ENCODE measurements at regions not wholly inside any gene's neighbourhood (a gene's known extent, or its start where the extent isn't known, plus 50 kb on each side); places are given as distances from the start of the nearest gene placed in this dataset.

DNA sequence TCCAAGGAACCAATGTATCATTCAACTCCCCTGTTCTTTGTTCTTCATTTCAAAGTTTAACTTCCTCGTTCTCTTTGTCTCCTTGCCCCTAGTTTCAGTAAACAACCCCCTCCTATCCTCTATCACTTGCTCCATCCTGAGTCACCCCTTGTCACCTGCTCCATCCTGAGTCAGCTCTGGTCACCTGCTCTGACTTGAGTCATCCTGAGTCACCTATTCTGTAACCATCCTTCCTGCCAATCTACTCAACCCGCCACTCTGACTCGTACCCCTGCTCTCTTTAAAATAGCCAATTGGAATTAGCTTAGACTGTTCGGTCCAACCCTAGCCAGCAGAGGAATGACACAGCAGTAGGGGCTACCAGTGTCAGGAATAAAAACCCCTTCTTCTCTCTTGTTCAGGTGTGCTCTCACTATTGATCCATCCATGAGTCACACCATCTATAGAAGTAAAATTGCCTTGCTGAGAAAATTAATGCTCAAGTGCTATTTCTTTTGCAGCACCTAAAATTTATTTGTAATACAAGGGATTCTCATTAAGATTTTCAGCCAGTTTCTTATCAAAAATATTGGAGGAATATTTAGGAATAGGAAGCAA is 326.8 kb downstream of the AKAIN1 start:
- H3K4me3 ChIP-seq (ENCODE audit: low read length, poor library complexity, severe bottlenecking): no peak overlapping the region
- no peaks in the 10 kb centered on the region for H4K20me1 ChIP-seq (ENCODE audit: insufficient read depth, low read length, poor library complexity, severe bottlenecking)
- no peak overlapping the region for H2AFZ ChIP-seq (ENCODE audit: low read length)
- no peaks in the 10 kb centered on the region for H3K9me2 ChIP-seq (replicated peaks; ENCODE audit: low read depth, low read length)
- H3K36me3 ChIP-seq (ENCODE audit: insufficient read depth, low read length): no peaks in the 10 kb centered on the region
- H3K4me1 ChIP-seq (ENCODE audit: insufficient read depth, low read length, poor library complexity, severe bottlenecking): no peaks in the 10 kb centered on the region
- H3K4me2 ChIP-seq (ENCODE audit: low read depth, low read length, poor library complexity, severe bottlenecking): no peak overlapping the region
- no peak overlapping the region for H3K9ac ChIP-seq (ENCODE audit: low read depth, low read length, poor library complexity, severe bottlenecking)
- H3K27me3 ChIP-seq (ENCODE audit: insufficient read depth, low read length, poor library complexity, severe bottlenecking): no peaks in the 10 kb centered on the region
- no peaks in the 10 kb centered on the region for H3K79me2 ChIP-seq (ENCODE audit: insufficient read depth, low read length)
- H3K9me3 ChIP-seq (ENCODE audit: insufficient read depth, low read depth, low read length): no peaks in the 10 kb centered on the region; the same call in 1 of the 2 replicates
- no peaks in the 10 kb centered on the region for H3F3A ChIP-seq (ENCODE audit: low read depth)
- TF ChIP-seq, protein P1, sequence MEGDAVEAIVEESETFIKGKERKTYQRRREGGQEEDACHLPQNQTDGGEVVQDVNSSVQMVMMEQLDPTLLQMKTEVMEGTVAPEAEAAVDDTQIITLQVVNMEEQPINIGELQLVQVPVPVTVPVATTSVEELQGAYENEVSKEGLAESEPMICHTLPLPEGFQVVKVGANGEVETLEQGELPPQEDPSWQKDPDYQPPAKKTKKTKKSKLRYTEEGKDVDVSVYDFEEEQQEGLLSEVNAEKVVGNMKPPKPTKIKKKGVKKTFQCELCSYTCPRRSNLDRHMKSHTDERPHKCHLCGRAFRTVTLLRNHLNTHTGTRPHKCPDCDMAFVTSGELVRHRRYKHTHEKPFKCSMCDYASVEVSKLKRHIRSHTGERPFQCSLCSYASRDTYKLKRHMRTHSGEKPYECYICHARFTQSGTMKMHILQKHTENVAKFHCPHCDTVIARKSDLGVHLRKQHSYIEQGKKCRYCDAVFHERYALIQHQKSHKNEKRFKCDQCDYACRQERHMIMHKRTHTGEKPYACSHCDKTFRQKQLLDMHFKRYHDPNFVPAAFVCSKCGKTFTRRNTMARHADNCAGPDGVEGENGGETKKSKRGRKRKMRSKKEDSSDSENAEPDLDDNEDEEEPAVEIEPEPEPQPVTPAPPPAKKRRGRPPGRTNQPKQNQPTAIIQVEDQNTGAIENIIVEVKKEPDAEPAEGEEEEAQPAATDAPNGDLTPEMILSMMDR (conservative IDR thresholded peaks at IDR 0.05; ENCODE audit: low read length): no peak
- no peak for TF ChIP-seq EZH2phosphoT487 (IDR thresholded peaks at IDR 0.05; ENCODE audit: borderline replicate concordance)

DNA sequence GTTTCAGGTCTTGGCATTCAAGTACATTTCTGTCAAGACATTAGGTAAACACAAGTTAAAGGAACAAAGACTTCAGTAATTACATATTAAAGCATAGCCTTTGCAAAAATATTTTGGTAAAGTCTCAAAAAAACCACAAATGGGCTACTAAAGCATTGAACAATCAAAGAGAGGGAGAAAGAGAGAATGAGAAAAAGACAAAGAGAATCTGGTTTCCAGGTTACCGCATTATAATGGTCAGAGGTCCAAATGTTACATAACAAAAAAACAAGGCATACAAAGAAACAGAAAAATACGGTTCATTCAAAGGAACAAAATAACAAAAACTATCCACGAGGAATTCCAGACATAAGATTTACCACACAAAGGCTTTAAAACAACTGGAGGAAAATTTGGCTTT is 327.9 kb downstream of the AKAIN1 start:
- no peak for TF ChIP-seq EZH2phosphoT487 (IDR thresholded peaks at IDR 0.05; ENCODE audit: borderline replicate concordance)
- TF ChIP-seq, protein P1 (conservative IDR thresholded peaks at IDR 0.05; ENCODE audit: low read length): no peak
- Histone ChIP-seq H3K9ac (ENCODE audit: low read depth, low read length, poor library complexity, severe bottlenecking) (no peak overlapping the region), H3K27me3 (ENCODE audit: insufficient read depth, low read length, poor library complexity, severe bottlenecking) (no peaks in the 10 kb centered on the region), H3K9me2 (replicated peaks; ENCODE audit: low read depth, low read length) (no peaks in the 10 kb centered on the region), H3K79me2 (ENCODE audit: insufficient read depth, low read length) (no peaks in the 10 kb centered on the region), H2AFZ (ENCODE audit: low read length) (no peak overlapping the region), H3K9me3 (ENCODE audit: insufficient read depth, low read depth, low read length) (no peaks in the 10 kb centered on the region; the same call in 1 of the 2 replicates), H3K4me1 (ENCODE audit: insufficient read depth, low read length, poor library complexity, severe bottlenecking) (no peaks in the 10 kb centered on the region), H3F3A (ENCODE audit: low read depth) (no peaks in the 10 kb centered on the region), H3K36me3 (ENCODE audit: insufficient read depth, low read length) (no peaks in the 10 kb centered on the region), H3K4me3 (ENCODE audit: low read length, poor library complexity, severe bottlenecking) (no peak overlapping the region), H3K4me2 (ENCODE audit: low read depth, low read length, poor library complexity, severe bottlenecking) (no peak overlapping the region), H4K20me1 (ENCODE audit: insufficient read depth, low read length, poor library complexity, severe bottlenecking) (no peaks in the 10 kb centered on the region)

DNA sequence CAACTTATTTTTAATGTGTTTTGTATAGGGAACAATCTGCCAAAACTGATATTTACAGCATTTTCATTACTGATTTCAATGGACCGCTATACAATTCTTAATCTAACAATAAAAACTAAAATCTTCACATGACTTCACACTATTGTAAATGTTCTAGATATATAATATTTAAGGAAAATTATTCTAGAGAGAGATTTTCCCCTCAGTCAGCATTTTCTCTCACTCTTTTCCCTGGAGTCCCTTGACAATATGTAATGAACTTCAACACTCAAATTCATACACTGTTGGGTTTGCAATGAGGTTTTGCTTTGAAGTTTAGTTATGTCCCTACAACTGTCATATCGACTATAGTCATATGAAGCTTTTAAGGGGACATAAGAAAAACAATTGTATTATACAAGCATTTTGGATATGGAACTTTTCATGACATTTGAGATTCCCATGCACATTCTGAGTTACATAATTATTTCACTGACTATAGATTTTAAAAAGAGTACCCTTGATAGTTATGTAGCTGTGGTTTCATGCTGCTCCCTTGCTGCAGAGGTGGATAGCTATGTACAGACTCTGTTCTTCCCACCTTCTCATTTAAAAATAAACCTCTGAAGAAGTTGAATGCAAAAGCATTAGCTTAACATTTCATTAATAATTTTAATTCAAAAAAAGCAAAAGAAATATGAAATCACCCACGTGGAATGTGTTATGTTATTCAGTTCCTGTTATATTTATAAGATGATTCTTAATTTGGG is 338.5 kb downstream of the AKAIN1 start:
- H3F3A ChIP-seq (ENCODE audit: low read depth): no peaks in the 10 kb centered on the region
- H3K9me2 ChIP-seq (replicated peaks; ENCODE audit: low read depth, low read length): no peaks in the 10 kb centered on the region
- H3K36me3 ChIP-seq (ENCODE audit: insufficient read depth, low read length): no peaks in the 10 kb centered on the region
- no peaks in the 10 kb centered on the region; the same call in 1 of the 2 replicates for H3K9me3 ChIP-seq (ENCODE audit: insufficient read depth, low read depth, low read length)
- TF ChIP-seq, protein P1 (conservative IDR thresholded peaks at IDR 0.05; ENCODE audit: low read length): no peak
- no peak for TF ChIP-seq EZH2phosphoT487 (IDR thresholded peaks at IDR 0.05; ENCODE audit: borderline replicate concordance)
- H3K27me3 ChIP-seq (ENCODE audit: insufficient read depth, low read length, poor library complexity, severe bottlenecking): no peaks in the 10 kb centered on the region
- H3K4me1 ChIP-seq (ENCODE audit: insufficient read depth, low read length, poor library complexity, severe bottlenecking): no peaks in the 10 kb centered on the region
- no peaks in the 10 kb centered on the region for H4K20me1 ChIP-seq (ENCODE audit: insufficient read depth, low read length, poor library complexity, severe bottlenecking)
- H3K9ac ChIP-seq (ENCODE audit: low read depth, low read length, poor library complexity, severe bottlenecking): no peak overlapping the region
- H2AFZ ChIP-seq (ENCODE audit: low read length): no peak overlapping the region
- H3K4me3 ChIP-seq (ENCODE audit: low read length, poor library complexity, severe bottlenecking): no peak overlapping the region
- no peaks in the 10 kb centered on the region for H3K79me2 ChIP-seq (ENCODE audit: insufficient read depth, low read length)
- no peak overlapping the region for H3K4me2 ChIP-seq (ENCODE audit: low read depth, low read length, poor library complexity, severe bottlenecking)
